OCI-LY7 (cell line): ENCODE measurements at regions not wholly inside any gene's neighbourhood (a gene's known extent, or its start where the extent isn't known, plus 50 kb on each side); places are given as distances from the start of the nearest gene placed in this dataset.

Source experiments
- CTCF ChIP-seq: fragments of 200-600 bp; sonication (generic); conservative IDR thresholded peaks from 2 replicates; pipeline ENCODE4 v1.5.1; 2014; ENCODE audit warnings: mild to moderate bottlenecking, antibody characterized with exemption, low read length, moderate library complexity, mixed read lengths
- EZH2phosphoT487 ChIP-seq: fragments of 200-600 bp; sonication (generic); IDR thresholded peaks from 2 replicates; pipeline ENCODE4 v1.6.1; 2018; ENCODE audit warnings: low read depth, borderline replicate concordance, mild to moderate bottlenecking, mixed run types, antibody characterized with exemption, low read length, moderate library complexity, mixed read lengths

- TF ChIP-seq CTCF = no peak
- TF ChIP-seq EZH2phosphoT487 = no peak
These were observed 630.6 kb downstream of the TLE1 start for GRCh38 chr9:81058782-81059181.
